ENCODE measurements at regions not wholly inside any gene's neighbourhood (a gene's known extent, or its start where the extent isn't known, plus 50 kb on each side); places are given as distances from the start of the nearest gene placed in this dataset.

- no peak for TF ChIP-seq RAD21 (IDR thresholded peaks at IDR 0.05; ENCODE audit: low read length)
- TF ChIP-seq, protein P1, sequence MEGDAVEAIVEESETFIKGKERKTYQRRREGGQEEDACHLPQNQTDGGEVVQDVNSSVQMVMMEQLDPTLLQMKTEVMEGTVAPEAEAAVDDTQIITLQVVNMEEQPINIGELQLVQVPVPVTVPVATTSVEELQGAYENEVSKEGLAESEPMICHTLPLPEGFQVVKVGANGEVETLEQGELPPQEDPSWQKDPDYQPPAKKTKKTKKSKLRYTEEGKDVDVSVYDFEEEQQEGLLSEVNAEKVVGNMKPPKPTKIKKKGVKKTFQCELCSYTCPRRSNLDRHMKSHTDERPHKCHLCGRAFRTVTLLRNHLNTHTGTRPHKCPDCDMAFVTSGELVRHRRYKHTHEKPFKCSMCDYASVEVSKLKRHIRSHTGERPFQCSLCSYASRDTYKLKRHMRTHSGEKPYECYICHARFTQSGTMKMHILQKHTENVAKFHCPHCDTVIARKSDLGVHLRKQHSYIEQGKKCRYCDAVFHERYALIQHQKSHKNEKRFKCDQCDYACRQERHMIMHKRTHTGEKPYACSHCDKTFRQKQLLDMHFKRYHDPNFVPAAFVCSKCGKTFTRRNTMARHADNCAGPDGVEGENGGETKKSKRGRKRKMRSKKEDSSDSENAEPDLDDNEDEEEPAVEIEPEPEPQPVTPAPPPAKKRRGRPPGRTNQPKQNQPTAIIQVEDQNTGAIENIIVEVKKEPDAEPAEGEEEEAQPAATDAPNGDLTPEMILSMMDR (conservative IDR thresholded peaks at IDR 0.05; ENCODE audit: low read depth, low read length): no peak
- no peak for TF ChIP-seq RFX5 (IDR thresholded peaks at IDR 0.05; ENCODE audit: low read depth, low read length)
These were observed 906.7 kb upstream of the CHORDC1 start for GRCh38 chr11:91129596-91129995.

All from IMR-90 (cell line).